ENCODE measurements at regions not wholly inside any gene's neighbourhood (a gene's known extent, or its start where the extent isn't known, plus 50 kb on each side); places are given as distances from the start of the nearest gene placed in this dataset.

- Mint-ChIP-seq H3K9me3 (no peaks in the 10 kb centered on the region), H3K4me1 (ENCODE audit: unreplicated experiment) (no peaks in the 10 kb centered on the region), H3K4me3 (no peak overlapping the region), H3K36me3 (no peaks in the 10 kb centered on the region), H3K27ac (no peak overlapping the region), H3K27me3 (peaks cover 54% of the 10 kb centered on the region)
- no peak for DNase-seq (ENCODE audit: extremely low spot score, unreplicated experiment)
- no peak for TF ChIP-seq CTCF (conservative IDR thresholded peaks at IDR 0.05)
Observed at GRCh38 chr4:79030973-79031372, 91.7 kb upstream of the PAQR3 start.

- Mint-ChIP-seq H3K4me3 (no peak overlapping the region), H3K36me3 (no peaks in the 10 kb centered on the region), H3K27me3 (peaks cover 51% of the 10 kb centered on the region), H3K9me3 (no peaks in the 10 kb centered on the region), H3K27ac (no peak overlapping the region), H3K4me1 (ENCODE audit: unreplicated experiment) (no peaks in the 10 kb centered on the region)
- no peak for TF ChIP-seq CTCF (conservative IDR thresholded peaks at IDR 0.05)
- DNase-seq (ENCODE audit: extremely low spot score, unreplicated experiment) = no peak
Observed at GRCh38 chr4:79027656-79028055, 88.4 kb upstream of the PAQR3 start.

GRCh38 chr4:79025170-79025569, 85.9 kb upstream of the PAQR3 start:
- Mint-ChIP-seq H3K4me3 (no peak overlapping the region), H3K27ac (no peak overlapping the region), H3K9me3 (no peaks in the 10 kb centered on the region), H3K36me3 (no peaks in the 10 kb centered on the region), H3K4me1 (ENCODE audit: unreplicated experiment) (no peaks in the 10 kb centered on the region), H3K27me3 (peaks cover 48% of the 10 kb centered on the region)
- no peak for TF ChIP-seq CTCF (conservative IDR thresholded peaks at IDR 0.05)
- no peak for DNase-seq (ENCODE audit: extremely low spot score, unreplicated experiment)

- no peaks in the 10 kb centered on the region for H3K4me1 Mint-ChIP-seq (ENCODE audit: unreplicated experiment)
Observed at GRCh38 chr4:79023799-79024770, 84.8 kb upstream of the PAQR3 start.

GRCh38 chr4:79022529-79022928, 83.3 kb upstream of the PAQR3 start:
- no peak for DNase-seq (ENCODE audit: extremely low spot score, unreplicated experiment)
- Mint-ChIP-seq H3K27me3 (peaks cover 46% of the 10 kb centered on the region), H3K36me3 (no peaks in the 10 kb centered on the region), H3K4me1 (ENCODE audit: unreplicated experiment) (no peaks in the 10 kb centered on the region), H3K9me3 (no peaks in the 10 kb centered on the region), H3K4me3 (no peak overlapping the region), H3K27ac (no peak overlapping the region)
- no peak for TF ChIP-seq CTCF (conservative IDR thresholded peaks at IDR 0.05)

More at GRCh38 chr4:79023799-79024770, 84.8 kb upstream of the PAQR3 start:
- H3K9me3 Mint-ChIP-seq = no peaks in the 10 kb centered on the region
- no peak for TF ChIP-seq CTCF (conservative IDR thresholded peaks at IDR 0.05)
- peaks cover 47% of the 10 kb centered on the region for H3K27me3 Mint-ChIP-seq
- no peak overlapping the region for H3K27ac Mint-ChIP-seq
- H3K4me3 Mint-ChIP-seq = no peak overlapping the region
- H3K36me3 Mint-ChIP-seq = no peaks in the 10 kb centered on the region
- DNase-seq (ENCODE audit: extremely low spot score, unreplicated experiment) = no peak
